Transverse colon (tissue), 4 donors: ENCODE measurements at regions not wholly inside any gene's neighbourhood (a gene's known extent, or its start where the extent isn't known, plus 50 kb on each side); places are given as distances from the start of the nearest gene placed in this dataset.

Experiments used
- DNase-seq: peaks from one replicate; pipeline ENCODE4 v3.0.0-alpha.2; 2019
- H3K27ac ChIP-seq, 4 donors: fragments of 200-600 bp; sonication (generic); 2 replicates each; pipeline ENCODE4 v1.5.1; 2016 to 2018; ENCODE audit warnings: inconsistent platforms in 4 of 4
- H3K27me3 ChIP-seq: fragments of 200-600 bp; sonication (generic); 2 replicates; pipeline ENCODE4 v1.5.1; 2017; ENCODE audit warnings: inconsistent platforms
- H3K36me3 ChIP-seq, 4 donors: fragments of 200-600 bp; sonication (generic); 2 replicates each; pipeline ENCODE4 v1.5.1; 2017 to 2019; ENCODE audit warnings: inconsistent platforms in 4 of 4
- H3K4me1 ChIP-seq, 4 donors: fragments of 200-600 bp; sonication (generic); 2 replicates each; pipeline ENCODE4 v1.5.1; 2017 to 2020; ENCODE audit warnings: inconsistent platforms in 4 of 4
- H3K4me3 ChIP-seq, 4 donors: fragments of 200-600 bp; sonication (generic); 1 replicate in 1 of 4; 2 replicates in 3 of 4; pipeline versions ENCODE4 v1.5.1 to v1.6.1; 2017 to 2019; ENCODE audit warnings: inconsistent platforms in 4 of 4
- H3K9me3 ChIP-seq, 2 donors: fragments of 200-600 bp; sonication (generic); 2 replicates each; pipeline ENCODE4 v1.5.1; 2017 to 2019; ENCODE audit warnings: inconsistent platforms in 2 of 2
- CTCF ChIP-seq, 5 experiments: fragments of 200-600 bp in 3 of 5; fragments of 450-650 bp in 2 of 5; sonication (generic) in 3 of 5; IDR thresholded peaks; 1 replicate in 2 of 5; 2 replicates in 3 of 5; pipeline ENCODE4 v1.5.1; 2016 to 2017; ENCODE audit warnings: antibody characterized with exemption in 5 of 5, inconsistent platforms in 3 of 5, mild to moderate bottlenecking in 2 of 5, moderate library complexity in 1 of 5
- EP300 ChIP-seq: sonication (generic); formaldehyde crosslinking; IDR thresholded peaks from one replicate; pipeline ENCODE4 v1.6.1; 2017; ENCODE audit warnings: antibody characterized with exemption, low read depth
- POLR2A ChIP-seq: fragments of 450-650 bp; IDR thresholded peaks from one replicate; pipeline ENCODE4 v1.6.1; 2016; ENCODE audit warnings: antibody characterized with exemption, mild to moderate bottlenecking, moderate library complexity
- POLR2AphosphoS5 ChIP-seq, 3 donors: sonication (generic); formaldehyde crosslinking; IDR thresholded peaks; one replicate each; pipeline ENCODE4 v1.6.1; 2016; ENCODE audit warnings: antibody characterized with exemption in 3 of 3
- WGBS, 2 donors: methylation state at CpG; one replicate each; pipeline ENCODE4 v1.1.5; 2018; ENCODE audit warnings: low coverage in 1 of 2; 5-methylcytosine and 5-hydroxymethylcytosine counted together
- in situ Hi-C, 4 donors: fragments of 200-750 bp; cut with MboI; loops; one replicate each; pipeline versions ENCODE4 v1.15.0 to v1.15.1; 2017; ENCODE audit warnings: low sequenced_read_pairs in 3 of 4, low pct_ligation_motif_present in 1 of 4, low pct_unique_long_range_greater_than_20kb in 1 of 4
- intact Hi-C: fragments of 100-400 bp; cut with DNase I; formaldehyde crosslinking; loops from one replicate; pipeline ENCODE4 v1.15.1; 2023; ENCODE audit warnings: low total_unique reads

- in situ Hi-C loops: no loop called here
- 70 to 77% methylated on average over 3 of the region's 3 CpGs for WGBS, 2 donors
- no peaks in the 10 kb centered on the region for H3K36me3 ChIP-seq
- H3K27me3 ChIP-seq: no peaks in the 10 kb centered on the region
- H3K9me3 ChIP-seq: no peaks in the 10 kb centered on the region
- intact Hi-C loops: no loop called here
- no peak overlapping the region for H3K4me3 ChIP-seq
- DNase-seq: no peak
- no peaks in the 10 kb centered on the region for H3K4me1 ChIP-seq
- TF ChIP-seq CTCF (IDR thresholded peaks at IDR 0.05) (no peak), POLR2AphosphoS5 (IDR thresholded peaks at IDR 0.05) (no peak), POLR2A (no peak), EP300 (no peak)
- no peak overlapping the region for H3K27ac ChIP-seq
Measured at GRCh38 chr4:15182600-15183220, 180.4 kb downstream of the CPEB2 start.

- Histone ChIP-seq H3K27me3 (no peaks in the 10 kb centered on the region), H3K4me1 (no peaks in the 10 kb centered on the region), H3K36me3 (no peaks in the 10 kb centered on the region), H3K4me3 (no peak overlapping the region), H3K27ac (no peak overlapping the region), H3K9me3 (no peaks in the 10 kb centered on the region)
- no peak for DNase-seq
- TF ChIP-seq POLR2A (no peak), CTCF (IDR thresholded peaks at IDR 0.05) (no peak), EP300 (no peak), POLR2AphosphoS5 (IDR thresholded peaks at IDR 0.05) (no peak)
- intact Hi-C loops (no loop called here), in situ Hi-C loops (no loop called here)
- WGBS, 2 donors: 59 to 67% methylated on average over 5 of the region's 5 CpGs
Measured at GRCh38 chr4:15186149-15186548, 183.9 kb downstream of the CPEB2 start.

GRCh38 chr4:15186806-15187205 is 184.5 kb downstream of the CPEB2 start:
- Histone ChIP-seq H3K4me3 (no peak overlapping the region), H3K36me3 (no peaks in the 10 kb centered on the region), H3K4me1 (no peaks in the 10 kb centered on the region), H3K27ac (no peak overlapping the region), H3K9me3 (no peaks in the 10 kb centered on the region), H3K27me3 (no peaks in the 10 kb centered on the region)
- in situ Hi-C loops (no loop called here), intact Hi-C loops (no loop called here)
- TF ChIP-seq CTCF (IDR thresholded peaks at IDR 0.05) (no peak), POLR2A (no peak), POLR2AphosphoS5 (IDR thresholded peaks at IDR 0.05) (no peak), EP300 (no peak)
- no peak for DNase-seq

GRCh38 chr4:15188605-15189539 is 186.6 kb downstream of the CPEB2 start:
- in situ Hi-C loops: no loop called here
- H3K9me3 ChIP-seq: no peaks in the 10 kb centered on the region
- H3K4me3 ChIP-seq: no peak overlapping the region
- no peaks in the 10 kb centered on the region for H3K27me3 ChIP-seq
- WGBS, 2 donors: 45 to 58% methylated on average over 3 of the region's 3 CpGs
- TF ChIP-seq POLR2AphosphoS5 (IDR thresholded peaks at IDR 0.05): no peak
- no peak for DNase-seq
- H3K36me3 ChIP-seq: no peaks in the 10 kb centered on the region
- intact Hi-C loops: no loop called here
- H3K27ac ChIP-seq: no peak overlapping the region
- H3K4me1 ChIP-seq: no peaks in the 10 kb centered on the region
